ENCODE measurements at regions not wholly inside any gene's neighbourhood (a gene's known extent, or its start where the extent isn't known, plus 50 kb on each side); places are given as distances from the start of the nearest gene placed in this dataset.

DNA sequence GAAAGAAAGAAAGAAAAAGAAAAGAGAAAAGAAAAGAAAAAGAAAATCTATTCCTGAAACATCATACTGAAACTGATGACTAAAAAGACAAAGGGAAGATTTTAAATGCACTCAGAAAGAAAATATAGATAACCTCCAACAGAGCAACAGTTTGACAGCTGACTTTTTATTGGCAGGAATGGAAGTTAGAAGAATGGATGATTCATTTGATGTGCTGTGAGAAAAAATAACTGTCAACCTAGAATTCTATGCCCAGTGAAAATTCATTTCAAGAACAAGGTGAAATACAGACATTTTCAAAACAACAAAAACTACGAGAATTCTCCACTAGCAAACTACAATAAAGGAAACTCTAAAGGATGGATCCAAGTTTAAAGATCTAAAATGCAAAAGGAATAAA lies 50.5 kb upstream of the HSPA12A start:
- ChIA-PET CTCF (interaction anchor here (10.5 kb wide), 1 partner anchor 379 kb away, joined by 130 read pairs; no protein-coding TSS in a partner anchor), POLR2A (no interaction called here)
- TF ChIP-seq, protein P1, sequence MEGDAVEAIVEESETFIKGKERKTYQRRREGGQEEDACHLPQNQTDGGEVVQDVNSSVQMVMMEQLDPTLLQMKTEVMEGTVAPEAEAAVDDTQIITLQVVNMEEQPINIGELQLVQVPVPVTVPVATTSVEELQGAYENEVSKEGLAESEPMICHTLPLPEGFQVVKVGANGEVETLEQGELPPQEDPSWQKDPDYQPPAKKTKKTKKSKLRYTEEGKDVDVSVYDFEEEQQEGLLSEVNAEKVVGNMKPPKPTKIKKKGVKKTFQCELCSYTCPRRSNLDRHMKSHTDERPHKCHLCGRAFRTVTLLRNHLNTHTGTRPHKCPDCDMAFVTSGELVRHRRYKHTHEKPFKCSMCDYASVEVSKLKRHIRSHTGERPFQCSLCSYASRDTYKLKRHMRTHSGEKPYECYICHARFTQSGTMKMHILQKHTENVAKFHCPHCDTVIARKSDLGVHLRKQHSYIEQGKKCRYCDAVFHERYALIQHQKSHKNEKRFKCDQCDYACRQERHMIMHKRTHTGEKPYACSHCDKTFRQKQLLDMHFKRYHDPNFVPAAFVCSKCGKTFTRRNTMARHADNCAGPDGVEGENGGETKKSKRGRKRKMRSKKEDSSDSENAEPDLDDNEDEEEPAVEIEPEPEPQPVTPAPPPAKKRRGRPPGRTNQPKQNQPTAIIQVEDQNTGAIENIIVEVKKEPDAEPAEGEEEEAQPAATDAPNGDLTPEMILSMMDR (IDR thresholded peaks at IDR 0.05; ENCODE audit: control extremely low read depth, extremely low read depth, low read depth, missing control alignments): no peak

GRCh38 chr10:116796469-116796868 lies 52.8 kb upstream of the ENO4 start:
- CTCF ChIA-PET: interaction anchor here (0.7 to 7.9 kb wide), 25 partner anchors 10 to 1463 kb away, joined by 3 to 183 read pairs (median 4); partner anchors contain the start of gene KCNK18
- POLR2A ChIA-PET: no interaction called here

More for the DNA sequence above, 50.5 kb upstream of the HSPA12A start:
- DNase-seq (ENCODE audit: extremely low spot score): no peak

GRCh38 chr10:116796910-116797513 lies 52.3 kb upstream of the ENO4 start:
- ChIA-PET POLR2A (no interaction called here), CTCF (interaction anchor here (0.7 to 7.9 kb wide), 27 partner anchors 9 to 1463 kb away, joined by 3 to 183 read pairs (median 4); partner anchors contain the start of gene KCNK18)
- DNase-seq (ENCODE audit: extremely low spot score): peak; percentile 78
- TF ChIP-seq, protein P1 (IDR thresholded peaks at IDR 0.05; ENCODE audit: control extremely low read depth, extremely low read depth, low read depth, missing control alignments): peak; percentile 87

More at GRCh38 chr10:116796469-116796868, 52.8 kb upstream of the ENO4 start:
- DNase-seq (ENCODE audit: extremely low spot score): no peak
- TF ChIP-seq, protein P1 (IDR thresholded peaks at IDR 0.05; ENCODE audit: control extremely low read depth, extremely low read depth, low read depth, missing control alignments): no peak

DNA sequence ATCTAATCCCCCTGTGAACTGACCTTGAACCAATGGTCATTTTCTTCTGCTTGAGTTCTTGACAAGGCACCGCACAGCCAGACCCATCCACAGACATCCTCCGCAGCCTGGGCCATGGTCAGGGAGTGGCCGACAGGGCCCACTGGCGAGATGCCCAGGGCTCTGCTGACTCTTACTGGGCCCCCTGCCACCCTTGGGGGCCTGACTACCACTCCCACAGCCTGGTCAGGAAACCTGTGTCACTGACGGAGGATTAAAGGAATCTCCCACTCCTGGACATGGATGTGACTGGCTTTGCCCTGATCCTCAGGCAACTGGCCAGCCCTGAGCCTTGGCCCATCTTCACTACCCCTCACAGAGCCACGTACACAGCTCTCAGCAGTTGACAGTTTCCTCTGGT lies 50.4 kb upstream of the ENO4 start:
- no peak for DNase-seq (ENCODE audit: extremely low spot score)
- TF ChIP-seq, protein P1 (IDR thresholded peaks at IDR 0.05; ENCODE audit: control extremely low read depth, extremely low read depth, low read depth, missing control alignments): no peak
- POLR2A ChIA-PET: no interaction called here
- CTCF ChIA-PET: interaction anchor here (1.0 to 7.9 kb wide), 5 partner anchors 11 to 376 kb away, joined by 4 to 96 read pairs (median 22); no protein-coding TSS in a partner anchor
